ENCODE measurements at regions not wholly inside any gene's neighbourhood (a gene's known extent, or its start where the extent isn't known, plus 50 kb on each side); places are given as distances from the start of the nearest gene placed in this dataset.

GRCh38 chr14:87712396-87713090, 280.4 kb downstream of the GALC start:
- no peak for DNase-seq

GRCh38 chr14:87705439-87705896, 287.5 kb downstream of the GALC start:
- no peak for DNase-seq

- DNase-seq: no peak
Observed at GRCh38 chr14:87698481-87698880, 294.5 kb downstream of the GALC start.

- DNase-seq: peak; percentile 42
Observed at GRCh38 chr14:87696485-87696884, 296.5 kb downstream of the GALC start.

GRCh38 chr14:87691042-87691881, 301.7 kb downstream of the GALC start:
- DNase-seq: no peak

GRCh38 chr14:87690076-87690613, 302.8 kb downstream of the GALC start:
- DNase-seq: no peak

GRCh38 chr14:87688524-87688923, 304.5 kb downstream of the GALC start:
- DNase-seq: no peak

GRCh38 chr14:87687420-87687819, 305.6 kb downstream of the GALC start:
- DNase-seq: no peak

- DNase-seq: no peak
Observed at GRCh38 chr14:87686746-87687145, 306.2 kb downstream of the GALC start.

- no peak for DNase-seq
Observed at GRCh38 chr14:87679866-87680265, 313.1 kb downstream of the GALC start.

- no peak for DNase-seq
Observed at GRCh38 chr14:87678624-87679023, 314.4 kb downstream of the GALC start.

- DNase-seq: no peak
Observed at GRCh38 chr14:87676814-87677437, 316.1 kb downstream of the GALC start.

GRCh38 chr14:87667659-87668058, 325.3 kb downstream of the GALC start:
- DNase-seq: no peak

- DNase-seq: no peak
Observed at GRCh38 chr14:87656315-87656714, 336.7 kb downstream of the GALC start.

- no peak for DNase-seq
Observed at GRCh38 chr14:87652278-87652677, 340.7 kb downstream of the GALC start.

- DNase-seq: no peak
Observed at GRCh38 chr14:87644689-87645088, 348.3 kb downstream of the GALC start.

GRCh38 chr14:87643005-87643404, 350.0 kb downstream of the GALC start:
- DNase-seq: peak; percentile 93

GRCh38 chr14:87640553-87640952, 352.4 kb downstream of the GALC start:
- no peak for DNase-seq

GRCh38 chr14:87638196-87638595, 354.8 kb downstream of the GALC start:
- DNase-seq: peak; percentile 89

GRCh38 chr14:87635442-87635841, 357.5 kb downstream of the GALC start:
- DNase-seq: no peak

- no peak for DNase-seq
Observed at GRCh38 chr14:87632796-87633195, 360.2 kb downstream of the GALC start.

GRCh38 chr14:87630846-87631245, 362.1 kb downstream of the GALC start:
- no peak for DNase-seq

GRCh38 chr14:87629788-87630187, 363.2 kb downstream of the GALC start:
- no peak for DNase-seq

- no peak for DNase-seq
Observed at GRCh38 chr14:87628780-87629179, 364.2 kb downstream of the GALC start.

Measured in DMS79 (cell line).